ENCODE measurements at regions not wholly inside any gene's neighbourhood (a gene's known extent, or its start where the extent isn't known, plus 50 kb on each side); places are given as distances from the start of the nearest gene placed in this dataset.

GRCh38 chr2:139293992-139294548, 513.9 kb upstream of the NXPH2 start:
- DNase-seq (ENCODE audit: low spot score, unreplicated experiment): no peak
- Mint-ChIP-seq H3K4me3 (ENCODE audit: low read depth) (no peak overlapping the region), H3K4me1 (ENCODE audit: low read depth) (peaks cover 29% of the 10 kb centered on the region), H3K27ac (no peak overlapping the region), H3K9me3 (ENCODE audit: low read depth) (no peaks in the 10 kb centered on the region), H3K36me3 (ENCODE audit: insufficient read depth) (no peaks in the 10 kb centered on the region), H3K27me3 (no peaks in the 10 kb centered on the region)
- no peak for TF ChIP-seq CTCF (IDR thresholded peaks at IDR 0.05; ENCODE audit: unreplicated experiment)

- H3K27ac Mint-ChIP-seq: no peak overlapping the region
- no peaks in the 10 kb centered on the region for H3K36me3 Mint-ChIP-seq (ENCODE audit: insufficient read depth)
- H3K4me1 Mint-ChIP-seq (ENCODE audit: low read depth): no peaks in the 10 kb centered on the region
- DNase-seq (ENCODE audit: low spot score, unreplicated experiment): no peak
- TF ChIP-seq CTCF (IDR thresholded peaks at IDR 0.05; ENCODE audit: unreplicated experiment): no peak
- no peak overlapping the region for H3K4me3 Mint-ChIP-seq (ENCODE audit: low read depth)
- H3K9me3 Mint-ChIP-seq (ENCODE audit: low read depth): peaks cover 32% of the 10 kb centered on the region
- no peaks in the 10 kb centered on the region for H3K27me3 Mint-ChIP-seq
These were observed 500.9 kb upstream of the NXPH2 start for GRCh38 chr2:139281124-139281523.

- Mint-ChIP-seq H3K9me3 (ENCODE audit: low read depth) (no peaks in the 10 kb centered on the region), H3K36me3 (ENCODE audit: insufficient read depth) (no peaks in the 10 kb centered on the region), H3K4me3 (ENCODE audit: low read depth) (no peak overlapping the region), H3K27me3 (no peaks in the 10 kb centered on the region), H3K4me1 (ENCODE audit: low read depth) (no peaks in the 10 kb centered on the region), H3K27ac (no peak overlapping the region)
- DNase-seq (ENCODE audit: low spot score, unreplicated experiment): no peak
- TF ChIP-seq CTCF (IDR thresholded peaks at IDR 0.05; ENCODE audit: unreplicated experiment): no peak
These were observed 491.7 kb upstream of the NXPH2 start for GRCh38 chr2:139271879-139272278.

- TF ChIP-seq CTCF (IDR thresholded peaks at IDR 0.05; ENCODE audit: unreplicated experiment): no peak
- no peak for DNase-seq (ENCODE audit: low spot score, unreplicated experiment)
- no peak overlapping the region for H3K27ac Mint-ChIP-seq
- H3K4me1 Mint-ChIP-seq (ENCODE audit: low read depth): no peaks in the 10 kb centered on the region
- H3K36me3 Mint-ChIP-seq (ENCODE audit: insufficient read depth): no peaks in the 10 kb centered on the region
- no peaks in the 10 kb centered on the region for H3K9me3 Mint-ChIP-seq (ENCODE audit: low read depth)
- no peaks in the 10 kb centered on the region for H3K27me3 Mint-ChIP-seq
- no peak overlapping the region for H3K4me3 Mint-ChIP-seq (ENCODE audit: low read depth)
These were observed 491.0 kb upstream of the NXPH2 start for GRCh38 chr2:139271149-139271548.

- DNase-seq (ENCODE audit: low spot score, unreplicated experiment): no peak
- Mint-ChIP-seq H3K27me3 (no peaks in the 10 kb centered on the region), H3K4me3 (ENCODE audit: low read depth) (no peak overlapping the region), H3K36me3 (ENCODE audit: insufficient read depth) (no peaks in the 10 kb centered on the region), H3K27ac (no peak overlapping the region), H3K4me1 (ENCODE audit: low read depth) (no peaks in the 10 kb centered on the region), H3K9me3 (ENCODE audit: low read depth) (peaks cover 3% of the 10 kb centered on the region)
- no peak for TF ChIP-seq CTCF (IDR thresholded peaks at IDR 0.05; ENCODE audit: unreplicated experiment)
These were observed 479.9 kb upstream of the NXPH2 start for GRCh38 chr2:139260052-139260430.
